GM12801 (cell line): ENCODE measurements at regions not wholly inside any gene's neighbourhood (a gene's known extent, or its start where the extent isn't known, plus 50 kb on each side); places are given as distances from the start of the nearest gene placed in this dataset.

ENCODE experiments used
- CTCF ChIP-seq: IDR thresholded peaks from one replicate; pipeline ENCODE4 v1.5.1; 2011; ENCODE audit warnings: control low read depth; ENCODE audit not compliant: insufficient read length; ENCODE audit errors: extremely low read depth

DNA sequence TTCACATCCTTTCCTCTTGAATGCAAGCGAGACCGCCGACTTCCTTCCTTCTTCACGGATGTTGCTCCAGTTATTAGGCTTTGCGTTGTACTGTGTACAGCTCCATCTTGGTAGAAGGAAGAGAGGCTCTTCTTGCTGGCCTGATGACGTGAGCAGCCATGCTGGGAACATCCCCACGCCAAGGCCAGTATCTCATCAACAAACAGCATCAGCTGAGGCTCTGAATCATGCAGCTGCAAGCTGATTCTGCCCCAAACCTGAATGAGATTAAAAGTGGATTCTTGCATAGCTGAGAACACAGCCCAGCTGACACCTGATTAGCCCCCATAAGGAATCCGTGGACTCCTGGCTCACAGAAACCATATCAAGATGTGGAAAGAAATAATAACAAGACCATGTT, 809.6 kb downstream of the EFNB2 start:
- no peak for TF ChIP-seq CTCF

DNA sequence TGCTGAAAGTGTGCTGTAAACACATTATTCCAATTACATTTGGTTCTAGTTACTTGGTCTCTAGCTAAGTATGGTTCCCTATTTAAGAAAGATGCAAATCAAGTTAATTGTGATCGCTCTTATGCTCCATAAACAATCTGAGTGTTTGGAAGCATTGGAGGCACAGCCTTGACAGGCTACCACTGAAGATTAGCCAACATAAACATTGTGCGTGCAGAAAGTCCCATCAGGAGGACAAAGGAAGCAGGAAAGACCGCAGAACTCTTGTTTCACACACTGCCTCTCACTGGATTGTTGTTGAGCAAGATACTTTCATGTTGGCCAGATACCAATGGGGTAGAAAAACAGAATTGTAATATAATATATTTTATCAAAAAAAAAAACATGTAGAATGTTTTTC, 814.4 kb downstream of the EFNB2 start:
- TF ChIP-seq CTCF, result no peak

GRCh38 chr13:105719859-105720258, 815.6 kb downstream of the EFNB2 start:
- TF ChIP-seq CTCF, result no peak

DNA sequence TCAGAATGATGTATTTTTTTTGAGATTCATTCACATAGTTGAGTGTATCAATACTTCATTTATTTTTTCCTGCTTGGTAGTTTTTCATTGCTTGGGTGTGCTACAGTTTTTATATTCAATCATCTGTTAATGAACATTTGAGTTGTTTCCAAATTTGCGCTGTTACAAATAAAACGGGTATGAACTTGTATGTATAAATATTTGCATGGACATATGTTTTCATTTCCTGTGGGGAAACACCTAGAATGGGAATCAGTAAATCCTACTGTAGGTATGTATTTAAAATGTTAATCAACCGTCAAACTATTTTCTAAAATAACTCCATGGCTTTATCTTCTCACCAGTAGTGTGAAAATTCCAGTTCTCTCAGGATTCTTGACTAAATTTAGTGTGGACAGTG, 826.3 kb downstream of the EFNB2 start:
- no peak for TF ChIP-seq CTCF

- no peak for TF ChIP-seq CTCF
Measured at GRCh38 chr13:105703843-105704242, 831.6 kb downstream of the EFNB2 start.

GRCh38 chr13:105702441-105702840, 833.0 kb downstream of the EFNB2 start:
- no peak for TF ChIP-seq CTCF

DNA sequence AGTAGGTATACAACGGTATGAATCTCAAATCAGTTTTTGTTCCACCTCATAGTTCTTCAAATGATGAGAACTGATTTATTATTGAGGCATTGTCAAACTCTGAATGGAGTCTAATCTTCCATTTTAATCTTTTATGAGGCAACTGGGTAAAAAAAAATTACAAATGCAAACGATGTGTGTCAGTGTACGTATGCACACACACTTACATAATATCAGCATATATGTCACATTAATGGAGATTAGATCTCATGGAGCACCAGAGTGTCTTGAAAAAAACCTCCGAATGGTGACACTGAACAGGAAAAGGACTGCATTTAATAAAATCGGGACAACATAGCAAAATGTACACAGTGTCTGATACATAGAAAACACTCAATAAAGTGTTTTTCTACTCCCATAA, 842.7 kb downstream of the EFNB2 start:
- no peak for TF ChIP-seq CTCF

- no peak for TF ChIP-seq CTCF
Measured at GRCh38 chr13:105684216-105684615, 851.2 kb downstream of the EFNB2 start.
